HUES6 (cell line): ENCODE measurements at regions not wholly inside any gene's neighbourhood (a gene's known extent, or its start where the extent isn't known, plus 50 kb on each side); places are given as distances from the start of the nearest gene placed in this dataset.
"Not testable (repeated sequence)": the region's sequence is repeated elsewhere in the genome, so short reads cannot be mapped to it uniquely, and the experiment has no call there.

Experiments
- H3K27ac ChIP-seq: 2 replicates; pipeline ENCODE4 v1.7.0; 2013; ENCODE audit warnings: low read depth, mild to moderate bottlenecking, low read length, inconsistent platforms
- H3K27me3 ChIP-seq: 2 replicates; pipeline ENCODE4 v1.6.1; 2013; ENCODE audit warnings: low read length; ENCODE audit not compliant: control insufficient read depth, insufficient read depth
- H3K36me3 ChIP-seq: 2 replicates; pipeline ENCODE4 v1.6.1; 2013; ENCODE audit warnings: low read length; ENCODE audit not compliant: control insufficient read depth, insufficient read depth
- H3K4me1 ChIP-seq: 2 replicates; pipeline ENCODE4 v1.6.1; 2013; ENCODE audit warnings: low read length; ENCODE audit not compliant: control insufficient read depth, insufficient read depth
- H3K4me3 ChIP-seq: 2 replicates; pipeline ENCODE4 v1.5.1; 2013; ENCODE audit warnings: low read depth, low read length
- H3K9ac ChIP-seq: one replicate; pipeline ENCODE4 v1.6.1; 2013; ENCODE audit warnings: mild to moderate bottlenecking, low read length
- H3K9me3 ChIP-seq: 2 replicates; pipeline ENCODE4 v1.6.1; 2013; ENCODE audit warnings: low read depth, low read length; ENCODE audit not compliant: control insufficient read depth, insufficient read depth

DNA sequence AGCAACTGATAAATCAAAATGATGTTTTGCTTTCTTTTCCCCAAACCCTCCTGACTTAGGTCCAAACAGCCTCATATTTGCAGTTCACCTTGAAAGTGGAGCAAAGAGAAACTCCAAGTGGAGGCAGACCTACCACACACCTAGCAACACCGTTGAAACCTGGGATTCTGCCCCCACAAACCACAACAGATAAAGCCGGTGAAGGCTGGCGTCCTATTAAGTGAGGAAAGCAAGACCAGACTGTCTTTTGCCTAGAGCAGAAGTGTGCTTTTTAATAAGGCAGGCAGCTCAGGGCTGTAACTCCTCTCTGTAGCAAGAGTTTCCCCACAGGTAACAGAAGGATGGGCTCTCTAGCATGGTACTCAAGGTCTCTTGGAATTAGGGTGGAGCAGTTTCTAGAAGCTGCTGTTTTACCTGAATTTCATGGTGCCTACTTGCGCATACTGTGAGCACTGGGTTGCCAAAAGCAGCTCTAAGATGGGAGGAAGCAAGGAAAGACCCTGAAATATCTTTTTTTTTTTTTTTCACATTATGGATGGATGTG is 336.9 kb downstream of the BCL11A start:
- H3K27ac ChIP-seq = no peak overlapping the region
- H3K9ac ChIP-seq = no peak overlapping the region
- H3K27me3 ChIP-seq = no peaks in the 10 kb centered on the region; the same call in 1 of the 2 replicates
- H3K36me3 ChIP-seq = no peaks in the 10 kb centered on the region
- no peak overlapping the region for H3K4me3 ChIP-seq
- no peaks in the 10 kb centered on the region for H3K9me3 ChIP-seq
- peaks cover 24% of the 10 kb centered on the region for H3K4me1 ChIP-seq

GRCh38 chr2:60215386-60215901 is 338.0 kb downstream of the BCL11A start:
- no peak overlapping the region for H3K9ac ChIP-seq

DNA sequence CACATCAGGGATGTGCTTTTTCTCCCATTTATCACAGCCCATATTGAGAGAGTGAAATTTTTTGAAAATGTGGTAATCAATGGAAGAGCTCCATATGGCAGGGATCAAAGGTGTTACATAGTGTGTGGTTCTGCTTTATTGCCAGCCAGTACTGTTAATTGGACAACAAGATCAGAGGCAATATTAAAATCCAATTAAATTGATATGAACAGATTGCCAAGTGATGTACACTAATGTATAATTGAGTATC is 338.9 kb downstream of the BCL11A start:
- no peak overlapping the region for H3K4me3 ChIP-seq
- no peak overlapping the region for H3K9ac ChIP-seq
- H3K36me3 ChIP-seq = no peaks in the 10 kb centered on the region
- H3K27me3 ChIP-seq = no peaks in the 10 kb centered on the region
- peaks cover 24% of the 10 kb centered on the region for H3K4me1 ChIP-seq
- H3K9me3 ChIP-seq = no peaks in the 10 kb centered on the region
- no peak overlapping the region for H3K27ac ChIP-seq

More at GRCh38 chr2:60215386-60215901, 338.0 kb downstream of the BCL11A start:
- Histone ChIP-seq H3K27ac (no peak overlapping the region), H3K9me3 (no peaks in the 10 kb centered on the region), H3K36me3 (no peaks in the 10 kb centered on the region), H3K4me3 (no peak overlapping the region), H3K4me1 (peaks cover 24% of the 10 kb centered on the region), H3K27me3 (no peaks in the 10 kb centered on the region)

DNA sequence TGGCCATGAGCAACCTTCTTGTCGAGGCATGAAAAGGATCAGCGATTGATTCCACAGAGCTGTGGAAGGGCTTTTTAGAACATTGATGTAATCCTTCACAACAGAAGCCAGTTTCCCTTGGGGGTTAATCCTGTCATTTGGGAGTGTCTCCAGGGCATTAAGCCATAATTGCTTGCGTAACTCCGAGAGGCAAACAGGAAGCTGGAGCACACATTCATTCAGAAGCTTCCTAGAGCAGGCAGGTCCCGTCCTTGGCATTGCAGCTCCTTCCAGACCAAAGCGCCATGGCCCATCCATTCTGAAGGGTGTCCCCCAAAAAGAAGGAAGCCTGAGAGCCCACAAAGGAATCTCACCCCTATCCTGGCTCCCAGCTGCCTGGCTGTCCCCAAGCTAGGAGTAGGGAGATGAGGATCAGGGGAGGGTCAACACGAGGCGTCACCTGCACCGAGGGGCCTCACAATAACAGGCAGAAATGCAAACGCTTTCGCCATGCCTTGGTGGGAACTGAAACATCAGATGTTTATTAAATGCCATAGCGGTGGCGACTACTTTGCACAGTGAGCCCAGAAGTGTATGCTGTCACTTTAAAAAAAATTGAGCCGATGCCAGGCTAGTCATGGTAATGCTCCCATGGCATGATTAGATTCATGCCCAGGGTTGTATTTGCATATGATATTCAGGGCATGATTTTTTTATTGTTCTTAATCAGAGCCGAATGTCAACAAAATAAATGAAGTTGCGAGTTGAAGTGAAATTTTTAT is 339.4 kb downstream of the BCL11A start:
- H3K27ac ChIP-seq = no peak overlapping the region
- H3K27me3 ChIP-seq = no peaks in the 10 kb centered on the region
- H3K9ac ChIP-seq = no peak overlapping the region
- no peak overlapping the region for H3K4me3 ChIP-seq
- H3K4me1 ChIP-seq = peaks cover 24% of the 10 kb centered on the region
- no peaks in the 10 kb centered on the region for H3K36me3 ChIP-seq
- no peaks in the 10 kb centered on the region for H3K9me3 ChIP-seq

DNA sequence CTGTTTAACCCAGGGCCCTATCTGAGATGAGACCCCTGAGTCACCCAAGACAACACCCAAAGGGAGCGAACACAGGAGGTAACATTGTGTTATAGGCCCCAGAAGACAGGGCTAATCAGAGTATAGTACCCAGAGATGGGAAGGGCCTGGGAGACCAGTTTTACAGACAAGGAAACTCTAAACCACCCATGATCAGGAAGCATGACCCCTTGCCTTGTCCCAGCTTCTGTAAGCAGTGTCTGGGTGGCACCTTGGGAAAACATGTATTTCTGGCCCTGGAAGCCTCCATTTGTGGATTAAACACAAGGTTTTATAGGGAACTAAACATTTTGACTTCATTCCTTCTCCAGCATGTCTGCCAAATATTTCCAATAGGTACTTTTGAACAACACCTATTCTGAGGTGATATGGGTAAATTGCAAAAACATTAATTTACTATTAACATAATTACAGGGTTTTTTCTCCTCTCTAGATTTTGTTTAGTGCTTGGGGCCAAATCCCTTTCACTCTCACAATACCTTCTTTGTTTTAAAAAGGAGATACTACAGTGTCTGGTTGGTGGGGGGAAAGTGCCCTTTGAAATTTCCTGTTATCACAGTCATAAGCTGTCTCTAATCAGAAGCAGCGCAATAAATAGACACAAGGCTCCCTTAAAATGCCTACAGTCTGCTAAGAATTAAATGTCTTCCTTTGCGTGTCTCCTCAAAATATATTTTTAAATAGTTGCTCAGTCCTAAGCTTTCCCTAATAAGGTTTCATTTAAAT is 341.1 kb downstream of the BCL11A start:
- H3K9ac ChIP-seq = no peak overlapping the region
- no peak overlapping the region for H3K27ac ChIP-seq
- no peaks in the 10 kb centered on the region for H3K27me3 ChIP-seq
- H3K36me3 ChIP-seq = no peaks in the 10 kb centered on the region
- no peaks in the 10 kb centered on the region for H3K9me3 ChIP-seq
- peaks cover 24% of the 10 kb centered on the region for H3K4me1 ChIP-seq
- no peak overlapping the region for H3K4me3 ChIP-seq

- H3K36me3 ChIP-seq, H3K4me3 ChIP-seq, H3K4me1 ChIP-seq, H3K27me3 ChIP-seq, H3K9ac ChIP-seq, H3K27ac ChIP-seq: not testable (repeated sequence)
- H3K9me3 ChIP-seq = peaks cover 14% of the 10 kb centered on the region
Measured at GRCh38 chr2:60189006-60189405, 364.4 kb downstream of the BCL11A start.

DNA sequence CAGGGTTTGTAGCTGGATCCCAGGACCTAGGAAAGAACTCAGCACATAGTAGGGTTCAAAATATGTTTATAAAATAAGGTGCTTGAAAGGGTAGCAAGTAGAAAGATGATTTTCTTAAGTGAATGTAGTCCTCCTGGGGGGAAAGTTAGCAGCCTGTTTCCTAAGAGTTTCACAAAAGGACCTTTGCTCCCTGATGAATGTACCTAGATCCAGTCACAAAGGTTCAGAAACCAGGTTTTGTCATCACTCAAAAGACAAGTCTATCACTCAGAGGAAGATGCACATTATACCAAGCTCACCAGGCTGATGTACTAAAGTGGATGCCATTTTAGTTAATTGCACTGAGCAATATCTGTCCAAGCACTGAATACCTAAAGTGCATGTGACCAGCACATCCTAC is 378.2 kb downstream of the BCL11A start:
- no peak overlapping the region for H3K9ac ChIP-seq
- no peaks in the 10 kb centered on the region for H3K4me1 ChIP-seq
- no peaks in the 10 kb centered on the region for H3K36me3 ChIP-seq
- no peak overlapping the region for H3K27ac ChIP-seq
- no peaks in the 10 kb centered on the region for H3K27me3 ChIP-seq
- no peak overlapping the region for H3K4me3 ChIP-seq
- no peaks in the 10 kb centered on the region for H3K9me3 ChIP-seq

- no peaks in the 10 kb centered on the region for H3K9me3 ChIP-seq
- no peaks in the 10 kb centered on the region for H3K27me3 ChIP-seq
- no peak overlapping the region for H3K9ac ChIP-seq
- H3K36me3 ChIP-seq = no peaks in the 10 kb centered on the region
- H3K4me3 ChIP-seq = no peak overlapping the region
- no peaks in the 10 kb centered on the region for H3K4me1 ChIP-seq
- H3K27ac ChIP-seq = no peak overlapping the region
Measured at GRCh38 chr2:60174146-60174545, 379.3 kb downstream of the BCL11A start.

DNA sequence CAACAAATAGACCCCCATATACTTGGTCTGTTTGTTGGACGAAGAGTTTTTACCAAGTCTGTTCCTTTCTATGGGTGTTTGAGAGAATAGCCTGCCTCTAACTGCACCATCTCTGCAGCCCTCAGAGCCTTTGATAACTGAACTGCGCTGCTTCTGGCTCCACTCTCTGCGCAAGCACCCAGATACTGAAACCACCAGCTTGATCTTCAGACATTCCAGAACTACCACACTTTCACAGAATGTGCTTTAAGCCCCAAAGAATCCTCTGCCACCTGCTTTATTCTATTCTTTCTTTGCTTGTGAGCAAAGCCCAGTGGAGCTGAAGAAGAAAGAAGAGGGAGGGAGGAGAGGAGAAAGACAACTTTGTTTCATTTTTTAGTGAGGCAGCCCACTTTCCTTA is 380.7 kb downstream of the BCL11A start:
- Histone ChIP-seq H3K27ac (no peak overlapping the region), H3K4me1 (no peaks in the 10 kb centered on the region), H3K9me3 (no peaks in the 10 kb centered on the region), H3K27me3 (no peaks in the 10 kb centered on the region), H3K4me3 (no peak overlapping the region), H3K36me3 (no peaks in the 10 kb centered on the region), H3K9ac (no peak overlapping the region)

DNA sequence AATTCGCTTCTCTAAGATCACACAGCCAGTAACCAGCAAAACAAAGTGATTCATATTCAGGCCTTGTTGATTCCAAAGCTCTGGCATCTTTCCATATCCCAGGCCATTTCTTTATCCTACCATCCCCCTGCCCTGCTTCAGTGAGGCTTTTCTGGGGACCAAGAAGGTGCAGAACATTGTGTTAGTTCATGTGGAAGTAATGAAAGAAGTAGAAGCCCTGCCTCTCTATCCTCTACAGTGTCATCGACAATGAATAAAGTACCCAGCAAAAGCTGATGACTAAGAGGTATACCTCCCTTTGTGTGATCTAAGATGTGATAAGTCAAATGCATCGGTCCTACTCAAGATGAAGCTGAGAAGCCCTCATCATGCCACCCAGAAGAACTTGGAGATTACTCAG is 383.2 kb downstream of the BCL11A start:
- Histone ChIP-seq H3K9ac (no peak overlapping the region), H3K9me3 (no peaks in the 10 kb centered on the region), H3K4me1 (no peaks in the 10 kb centered on the region)

GRCh38 chr2:60168247-60168646 is 385.2 kb downstream of the BCL11A start:
- no peak overlapping the region for H3K4me3 ChIP-seq
- H3K27me3 ChIP-seq = no peaks in the 10 kb centered on the region
- H3K9ac ChIP-seq = no peak overlapping the region
- no peaks in the 10 kb centered on the region for H3K9me3 ChIP-seq
- no peaks in the 10 kb centered on the region for H3K36me3 ChIP-seq
- no peaks in the 10 kb centered on the region for H3K4me1 ChIP-seq
- no peak overlapping the region for H3K27ac ChIP-seq

More for the DNA sequence above, 383.2 kb downstream of the BCL11A start:
- no peak overlapping the region for H3K27ac ChIP-seq
- no peaks in the 10 kb centered on the region for H3K27me3 ChIP-seq
- no peaks in the 10 kb centered on the region for H3K36me3 ChIP-seq
- no peak overlapping the region for H3K4me3 ChIP-seq
